ENCODE measurements at regions not wholly inside any gene's neighbourhood (a gene's known extent, or its start where the extent isn't known, plus 50 kb on each side); places are given as distances from the start of the nearest gene placed in this dataset.

GRCh38 chr7:79775911-79776310 lies 322.4 kb upstream of the MAGI2 start:
- Histone ChIP-seq H3K9me3 (ENCODE audit: low read depth) (no peaks in the 10 kb centered on the region), H4K20me1 (ENCODE audit: low read depth) (no peaks in the 10 kb centered on the region), H2AFZ (replicated peaks) (no peak overlapping the region), H3K79me2 (ENCODE audit: low read depth) (no peaks in the 10 kb centered on the region), H3F3A (ENCODE audit: low read depth) (no peaks in the 10 kb centered on the region), H3K9ac (no peak overlapping the region), H3K36me3 (no peaks in the 10 kb centered on the region), H3K4me2 (no peak overlapping the region), H3K27ac (no peak overlapping the region), H3K27me3 (no peaks in the 10 kb centered on the region), H3K4me1 (no peaks in the 10 kb centered on the region), H3K4me3 (no peak overlapping the region)
- TF ChIP-seq CTCF (IDR thresholded peaks at IDR 0.05), result no peak
- TF ChIP-seq EZH2phosphoT487 (IDR thresholded peaks at IDR 0.05), result no peak
- TF ChIP-seq EZH2 (IDR thresholded peaks at IDR 0.05), result no peak
- H3K4me1 Mint-ChIP-seq, result peaks cover 3% of the 10 kb centered on the region
- peaks cover 3% of the 10 kb centered on the region for H3K9me3 Mint-ChIP-seq
- H3K27ac Mint-ChIP-seq, result no peak overlapping the region
- H3K36me3 Mint-ChIP-seq, result no peaks in the 10 kb centered on the region
- H3K4me3 Mint-ChIP-seq, result no peak overlapping the region
- H3K27me3 Mint-ChIP-seq (ENCODE audit: insufficient read depth, low read depth), result no peaks in the 10 kb centered on the region
- DNase-seq (ENCODE audit: low spot score), result no peak

GRCh38 chr7:79774150-79774549 lies 320.7 kb upstream of the MAGI2 start:
- no peak overlapping the region for H3K27ac ChIP-seq
- no peak overlapping the region for H2AFZ ChIP-seq (replicated peaks)
- no peaks in the 10 kb centered on the region for H3K9me3 Mint-ChIP-seq
- no peaks in the 10 kb centered on the region for H3K36me3 Mint-ChIP-seq
- DNase-seq (ENCODE audit: low spot score), result no peak
- no peak overlapping the region for H3K27ac Mint-ChIP-seq
- H4K20me1 ChIP-seq (ENCODE audit: low read depth), result no peaks in the 10 kb centered on the region
- H3K36me3 ChIP-seq, result no peaks in the 10 kb centered on the region
- H3K4me1 ChIP-seq, result peaks cover 6% of the 10 kb centered on the region
- no peaks in the 10 kb centered on the region for H3F3A ChIP-seq (ENCODE audit: low read depth)
- no peak for TF ChIP-seq EZH2 (IDR thresholded peaks at IDR 0.05)
- no peak for TF ChIP-seq EZH2phosphoT487 (IDR thresholded peaks at IDR 0.05)
- no peak for TF ChIP-seq CTCF (IDR thresholded peaks at IDR 0.05)
- H3K4me2 ChIP-seq, result no peak overlapping the region
- H3K79me2 ChIP-seq (ENCODE audit: low read depth), result no peaks in the 10 kb centered on the region
- no peaks in the 10 kb centered on the region for H3K9me3 ChIP-seq (ENCODE audit: low read depth)
- H3K4me3 Mint-ChIP-seq, result no peak overlapping the region
- no peak overlapping the region for H3K4me3 ChIP-seq
- H3K27me3 Mint-ChIP-seq (ENCODE audit: insufficient read depth, low read depth), result no peaks in the 10 kb centered on the region
- H3K4me1 Mint-ChIP-seq, result peaks cover 15% of the 10 kb centered on the region
- H3K9ac ChIP-seq, result no peak overlapping the region
- H3K27me3 ChIP-seq, result no peaks in the 10 kb centered on the region

GRCh38 chr7:79770970-79771369 lies 317.5 kb upstream of the MAGI2 start:
- Histone ChIP-seq H4K20me1 (ENCODE audit: low read depth) (no peaks in the 10 kb centered on the region), H3K4me3 (no peak overlapping the region), H3K27me3 (no peaks in the 10 kb centered on the region), H3K27ac (no peak overlapping the region), H2AFZ (replicated peaks) (no peak overlapping the region), H3F3A (ENCODE audit: low read depth) (no peaks in the 10 kb centered on the region), H3K9ac (no peak overlapping the region), H3K36me3 (no peaks in the 10 kb centered on the region), H3K4me2 (no peak overlapping the region), H3K79me2 (ENCODE audit: low read depth) (no peaks in the 10 kb centered on the region), H3K4me1 (peaks cover 6% of the 10 kb centered on the region), H3K9me3 (ENCODE audit: low read depth) (no peaks in the 10 kb centered on the region)
- peaks cover 2% of the 10 kb centered on the region for H3K9me3 Mint-ChIP-seq
- H3K27me3 Mint-ChIP-seq (ENCODE audit: insufficient read depth, low read depth), result no peaks in the 10 kb centered on the region
- no peak overlapping the region for H3K4me3 Mint-ChIP-seq
- no peak for DNase-seq (ENCODE audit: low spot score)
- H3K27ac Mint-ChIP-seq, result no peak overlapping the region
- H3K36me3 Mint-ChIP-seq, result no peaks in the 10 kb centered on the region
- no peak for TF ChIP-seq EZH2phosphoT487 (IDR thresholded peaks at IDR 0.05)
- no peak for TF ChIP-seq CTCF (IDR thresholded peaks at IDR 0.05)
- no peak for TF ChIP-seq EZH2 (IDR thresholded peaks at IDR 0.05)
- H3K4me1 Mint-ChIP-seq, result peaks cover 12% of the 10 kb centered on the region

Measured in neural progenitor cell (in vitro differentiated cells).